ENCODE measurements at regions not wholly inside any gene's neighbourhood (a gene's known extent, or its start where the extent isn't known, plus 50 kb on each side); places are given as distances from the start of the nearest gene placed in this dataset.

- no peak for TF ChIP-seq POLR2AphosphoS5 (IDR thresholded peaks at IDR 0.05; ENCODE audit: low read depth, low read length)
- no peak for TF ChIP-seq TAF1 (IDR thresholded peaks at IDR 0.05; ENCODE audit: borderline replicate concordance, low read depth, low read length)
- TF ChIP-seq POLR2A (IDR thresholded peaks at IDR 0.05; ENCODE audit: low read depth, low read length): no peak
Observed at GRCh38 chr21:43317959-43318358, 109.0 kb downstream of the SIK1 start.

Data from GM12892 (cell line).